ENCODE measurements at regions not wholly inside any gene's neighbourhood (a gene's known extent, or its start where the extent isn't known, plus 50 kb on each side); places are given as distances from the start of the nearest gene placed in this dataset.
A peak's percentile ranks its signal among the peaks of the same experiment; 100 is the strongest.

GRCh38 chr11:88415495-88415894, 78.0 kb upstream of the CTSC start:
- H3K27ac ChIP-seq (ENCODE audit: low read depth) = no peak overlapping the region
- no peak overlapping the region for H3K4me3 ChIP-seq (ENCODE audit: low read depth, low read length)
- WGBS = 71% methylated on average over 1 of the region's 1 CpG
- DNase-seq (ENCODE audit: extremely low spot score) = no peak
- H3K36me3 ChIP-seq (ENCODE audit: insufficient read depth) = no peaks in the 10 kb centered on the region
- H3K4me1 ChIP-seq (ENCODE audit: insufficient read depth) = peaks cover 2% of the 10 kb centered on the region

- no peak for DNase-seq (ENCODE audit: extremely low spot score)
- no peak overlapping the region for H3K27ac ChIP-seq (ENCODE audit: low read depth)
- no peak overlapping the region for H3K4me3 ChIP-seq (ENCODE audit: low read depth, low read length)
- peaks cover 2% of the 10 kb centered on the region for H3K4me1 ChIP-seq (ENCODE audit: insufficient read depth)
- H3K36me3 ChIP-seq (ENCODE audit: insufficient read depth) = no peaks in the 10 kb centered on the region
- WGBS = 55% methylated on average over 3 of the region's 3 CpGs
Measured at GRCh38 chr11:88414981-88415413, 77.5 kb upstream of the CTSC start.

DNA sequence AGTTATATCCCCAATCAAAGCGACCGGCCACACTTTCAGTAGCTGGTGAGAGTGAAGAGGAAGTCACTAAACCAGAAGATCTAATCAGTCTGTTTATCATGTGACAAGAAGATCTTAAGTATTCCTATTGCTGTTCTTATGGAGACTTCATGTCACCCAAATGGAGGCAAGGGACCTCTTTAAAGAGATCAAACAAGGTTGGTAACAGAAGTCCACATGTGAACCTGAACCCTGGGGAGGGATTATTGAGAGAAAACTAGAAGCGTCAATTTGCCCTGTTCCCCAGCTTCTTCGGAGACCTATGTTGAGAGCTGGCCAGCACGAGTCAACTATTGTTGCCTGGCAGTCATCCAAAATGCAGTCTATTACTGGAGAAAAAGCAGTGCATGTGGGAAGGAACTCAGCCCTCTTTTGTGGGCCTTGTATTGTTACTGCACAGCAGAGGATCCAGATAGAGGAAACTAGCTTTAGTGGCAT, 76.9 kb upstream of the CTSC start:
- DNase-seq (ENCODE audit: extremely low spot score) = peak; percentile 17
- peaks cover 2% of the 10 kb centered on the region for H3K4me1 ChIP-seq (ENCODE audit: insufficient read depth)
- no peak overlapping the region for H3K27ac ChIP-seq (ENCODE audit: low read depth)
- no peak overlapping the region for H3K4me3 ChIP-seq (ENCODE audit: low read depth, low read length)
- 22% methylated on average over 5 of the region's 5 CpGs for WGBS
- H3K36me3 ChIP-seq (ENCODE audit: insufficient read depth) = no peaks in the 10 kb centered on the region

DNA sequence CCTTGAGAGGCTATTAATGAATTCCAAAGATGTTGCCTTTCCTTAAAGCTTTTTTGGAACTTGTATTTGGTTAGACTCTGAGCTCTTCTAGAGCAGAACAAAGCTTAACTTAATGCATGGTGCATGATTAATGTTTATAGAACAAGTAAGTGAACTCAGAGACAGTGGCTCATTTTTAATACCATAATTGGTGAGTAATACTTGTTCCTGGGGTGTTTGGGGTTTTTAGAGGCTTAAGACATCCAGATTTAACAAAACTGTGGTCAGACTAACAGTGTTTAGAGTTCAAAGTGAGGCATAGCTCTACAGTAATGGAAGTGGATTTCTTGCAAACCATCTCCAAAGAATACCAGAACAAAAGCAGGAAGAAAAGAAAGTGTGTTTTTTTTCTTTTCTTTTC, 73.7 kb upstream of the CTSC start:
- Histone ChIP-seq H3K4me1 (ENCODE audit: insufficient read depth) (peaks cover 2% of the 10 kb centered on the region), H3K27ac (ENCODE audit: low read depth) (no peak overlapping the region), H3K4me3 (ENCODE audit: low read depth, low read length) (no peak overlapping the region), H3K36me3 (ENCODE audit: insufficient read depth) (no peaks in the 10 kb centered on the region)
- no peak for DNase-seq (ENCODE audit: extremely low spot score)

- Histone ChIP-seq H3K36me3 (ENCODE audit: insufficient read depth) (no peaks in the 10 kb centered on the region), H3K4me3 (ENCODE audit: low read depth, low read length) (no peak overlapping the region), H3K27ac (ENCODE audit: low read depth) (no peak overlapping the region), H3K4me1 (ENCODE audit: insufficient read depth) (peaks cover 2% of the 10 kb centered on the region)
- no peak for DNase-seq (ENCODE audit: extremely low spot score)
- 90% methylated on average over 3 of the region's 3 CpGs for WGBS
Measured at GRCh38 chr11:88410656-88411055, 73.1 kb upstream of the CTSC start.

DNA sequence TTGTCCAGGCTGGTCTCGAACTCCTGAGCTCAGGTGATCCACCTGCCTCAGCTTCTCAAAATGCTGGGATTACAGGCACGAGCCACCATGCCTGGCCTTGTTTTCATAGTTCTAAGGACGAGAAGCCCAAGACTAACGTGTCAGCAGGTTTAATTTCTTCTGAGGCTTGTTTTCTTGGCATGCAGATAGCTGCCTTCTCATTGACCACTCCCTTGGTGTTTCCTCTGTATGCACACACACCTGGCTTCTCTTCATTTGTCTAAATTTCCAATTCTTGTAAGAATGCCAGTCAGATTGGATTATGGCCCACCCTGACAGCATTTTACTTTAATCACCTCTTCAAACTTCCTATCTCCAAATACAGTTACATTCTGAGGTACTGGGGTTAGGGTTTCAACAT, 72.5 kb upstream of the CTSC start:
- Histone ChIP-seq H3K27ac (ENCODE audit: low read depth) (no peak overlapping the region), H3K4me1 (ENCODE audit: insufficient read depth) (peaks cover 2% of the 10 kb centered on the region), H3K36me3 (ENCODE audit: insufficient read depth) (no peaks in the 10 kb centered on the region), H3K4me3 (ENCODE audit: low read depth, low read length) (no peak overlapping the region)
- DNase-seq (ENCODE audit: extremely low spot score) = no peak
- 90% methylated on average over 4 of the region's 4 CpGs for WGBS

DNA sequence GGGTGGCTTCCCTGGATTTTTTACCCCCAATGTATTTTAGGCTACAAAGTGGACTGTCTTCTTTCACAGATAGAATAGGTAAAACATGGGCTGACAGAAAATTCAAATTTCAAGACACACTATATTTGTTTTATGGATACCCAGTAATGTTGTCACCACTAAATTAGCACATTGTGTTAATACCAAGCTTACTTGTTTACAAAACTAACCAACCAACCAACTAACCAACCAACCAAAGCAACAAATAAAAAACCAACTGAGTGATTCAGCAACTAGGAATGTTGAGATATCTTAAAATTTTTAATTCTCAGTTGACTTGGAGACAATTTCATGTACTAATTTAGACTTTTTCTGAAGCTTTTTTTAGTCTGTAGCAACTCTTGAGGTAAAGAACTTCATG, 69.3 kb upstream of the CTSC start:
- H3K4me3 ChIP-seq (ENCODE audit: low read depth, low read length) = no peak overlapping the region
- peaks cover 2% of the 10 kb centered on the region for H3K4me1 ChIP-seq (ENCODE audit: insufficient read depth)
- H3K27ac ChIP-seq (ENCODE audit: low read depth) = no peak overlapping the region
- DNase-seq (ENCODE audit: extremely low spot score) = no peak
- H3K36me3 ChIP-seq (ENCODE audit: insufficient read depth) = no peaks in the 10 kb centered on the region

DNA sequence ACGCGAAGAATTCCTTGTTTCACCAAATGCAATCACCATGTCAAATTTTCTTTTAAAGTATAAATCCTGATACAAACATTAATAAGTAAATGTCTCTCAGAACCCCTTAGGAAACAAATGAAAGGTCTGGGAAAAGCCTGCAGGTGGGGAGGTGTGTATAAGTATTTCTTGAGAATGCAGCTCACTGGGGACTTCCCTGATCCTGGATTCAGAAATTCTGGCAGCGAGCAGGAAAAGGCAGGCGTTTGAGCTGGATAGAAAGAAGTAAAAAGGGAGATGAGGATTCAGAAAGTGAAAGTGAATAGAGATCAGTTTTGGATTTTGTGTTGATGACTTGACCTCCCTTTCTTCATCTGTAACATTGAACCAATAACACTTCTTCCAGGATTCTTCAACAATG, 68.3 kb upstream of the CTSC start:
- H3K36me3 ChIP-seq (ENCODE audit: insufficient read depth) = no peaks in the 10 kb centered on the region
- peaks cover 2% of the 10 kb centered on the region for H3K4me1 ChIP-seq (ENCODE audit: insufficient read depth)
- H3K4me3 ChIP-seq (ENCODE audit: low read depth, low read length) = no peak overlapping the region
- no peak for DNase-seq (ENCODE audit: extremely low spot score)
- WGBS = 82% methylated on average over 4 of the region's 4 CpGs
- H3K27ac ChIP-seq (ENCODE audit: low read depth) = no peak overlapping the region

GRCh38 chr11:88404932-88405710, 67.6 kb upstream of the CTSC start:
- Histone ChIP-seq H3K27ac (ENCODE audit: low read depth) (no peak overlapping the region), H3K4me1 (ENCODE audit: insufficient read depth) (peaks cover 2% of the 10 kb centered on the region), H3K4me3 (ENCODE audit: low read depth, low read length) (no peak overlapping the region), H3K36me3 (ENCODE audit: insufficient read depth) (no peaks in the 10 kb centered on the region)
- 88% methylated on average over 1 of the region's 1 CpG for WGBS
- DNase-seq (ENCODE audit: extremely low spot score) = no peak

DNA sequence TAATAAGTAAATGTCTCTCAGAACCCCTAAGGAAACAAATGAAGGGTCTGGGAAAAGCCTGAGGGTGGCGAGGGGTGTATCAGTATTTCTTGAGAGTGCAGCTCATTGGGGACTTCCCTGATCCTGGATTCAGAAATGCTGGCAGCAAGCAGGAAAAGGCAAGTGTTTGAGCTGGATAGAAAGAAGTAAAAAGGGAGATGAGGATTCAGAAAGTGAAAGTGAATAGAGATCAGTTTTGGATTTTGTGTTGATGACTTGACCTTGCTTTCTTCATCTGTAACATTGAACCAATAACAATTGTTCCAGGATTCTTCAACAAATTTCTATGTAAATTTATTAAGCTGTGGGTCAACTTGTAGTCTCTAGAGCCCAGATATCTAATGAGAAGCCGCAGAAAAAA, 66.9 kb upstream of the CTSC start:
- no peak for DNase-seq (ENCODE audit: extremely low spot score)
- peaks cover 2% of the 10 kb centered on the region for H3K4me1 ChIP-seq (ENCODE audit: insufficient read depth)
- H3K4me3 ChIP-seq (ENCODE audit: low read depth, low read length) = no peak overlapping the region
- 95% methylated on average over 2 of the region's 2 CpGs for WGBS
- H3K36me3 ChIP-seq (ENCODE audit: insufficient read depth) = no peaks in the 10 kb centered on the region
- no peak overlapping the region for H3K27ac ChIP-seq (ENCODE audit: low read depth)

DNA sequence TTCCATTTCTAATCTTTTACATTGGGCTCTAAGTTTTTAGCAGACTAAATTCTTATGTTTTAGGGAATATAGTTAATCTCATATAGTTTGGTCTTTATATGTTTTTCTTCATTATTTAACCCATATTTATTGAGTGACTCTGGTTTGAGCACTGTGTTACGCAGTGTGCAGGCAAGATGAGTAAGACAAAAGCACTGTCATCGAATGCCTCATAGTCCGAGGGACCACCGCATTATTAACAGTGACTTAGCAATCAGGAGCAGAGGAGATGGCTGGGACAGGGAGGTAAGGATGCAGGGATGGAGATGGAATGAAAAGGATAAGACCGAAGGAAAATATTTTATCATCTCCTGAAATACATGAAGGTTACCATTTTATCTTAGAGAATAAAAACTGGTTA, 65.2 kb upstream of the CTSC start:
- 81% methylated on average over 5 of the region's 5 CpGs for WGBS
- H3K4me1 ChIP-seq (ENCODE audit: insufficient read depth) = peaks cover 2% of the 10 kb centered on the region
- no peak overlapping the region for H3K27ac ChIP-seq (ENCODE audit: low read depth)
- H3K4me3 ChIP-seq (ENCODE audit: low read depth, low read length) = no peak overlapping the region
- DNase-seq (ENCODE audit: extremely low spot score) = no peak
- H3K36me3 ChIP-seq (ENCODE audit: insufficient read depth) = no peaks in the 10 kb centered on the region

DNA sequence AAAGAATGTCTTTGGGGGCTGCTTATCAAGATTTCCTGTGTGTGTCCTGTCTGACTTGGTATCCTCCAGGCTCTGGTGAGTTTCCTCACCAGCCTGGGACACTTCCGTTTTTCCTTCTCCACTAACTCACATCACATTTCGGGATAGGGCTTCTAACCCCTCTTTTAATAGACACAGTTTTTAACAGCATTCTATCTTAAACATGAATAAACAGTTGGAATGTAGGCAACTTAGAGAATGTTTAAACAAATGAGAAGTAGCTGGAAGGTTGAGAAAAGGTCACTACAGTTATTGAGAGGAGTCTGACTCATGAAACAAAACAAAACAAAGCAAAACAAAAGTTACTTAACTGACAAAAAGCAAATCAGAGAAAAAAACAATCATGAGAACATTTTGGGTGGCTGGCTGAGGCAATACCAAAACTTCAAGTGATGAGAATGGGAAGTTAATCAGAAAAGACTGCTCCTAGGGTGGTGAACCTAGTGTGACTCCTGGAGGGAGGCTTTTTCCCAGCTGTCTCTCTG, 64.7 kb upstream of the CTSC start:
- no peak overlapping the region for H3K4me3 ChIP-seq (ENCODE audit: low read depth, low read length)
- WGBS = 5% methylated on average over 2 of the region's 2 CpGs

GRCh38 chr11:88398791-88399570, 61.4 kb upstream of the CTSC start:
- no peak for DNase-seq (ENCODE audit: extremely low spot score)
- Histone ChIP-seq H3K27ac (ENCODE audit: low read depth) (no peak overlapping the region), H3K36me3 (ENCODE audit: insufficient read depth) (no peaks in the 10 kb centered on the region), H3K4me1 (ENCODE audit: insufficient read depth) (peaks cover 2% of the 10 kb centered on the region), H3K4me3 (ENCODE audit: low read depth, low read length) (no peak overlapping the region)
- WGBS = 58% methylated on average over 3 of the region's 3 CpGs

More for the DNA sequence above, 64.7 kb upstream of the CTSC start:
- peaks cover 2% of the 10 kb centered on the region for H3K4me1 ChIP-seq (ENCODE audit: insufficient read depth)
- H3K36me3 ChIP-seq (ENCODE audit: insufficient read depth) = no peaks in the 10 kb centered on the region
- no peak overlapping the region for H3K27ac ChIP-seq (ENCODE audit: low read depth)
- DNase-seq (ENCODE audit: extremely low spot score) = no peak

DNA sequence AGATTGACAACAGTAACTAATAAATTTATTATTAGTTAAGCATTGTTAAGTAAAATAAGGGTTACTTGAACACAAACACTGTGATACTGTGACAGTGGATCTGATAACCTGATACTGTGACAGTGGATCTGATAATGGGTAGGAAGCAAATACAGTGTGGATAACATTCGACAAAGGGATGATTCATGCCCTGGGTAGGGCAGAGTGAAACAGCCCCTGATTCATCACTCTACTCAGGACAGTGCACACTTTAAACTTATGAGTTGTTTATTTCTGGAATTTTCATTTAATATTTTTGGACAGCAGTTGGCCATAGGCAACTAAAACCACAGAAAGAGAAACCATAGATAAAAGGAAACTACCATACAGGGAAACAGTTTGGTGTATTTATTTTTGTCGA, 60.8 kb upstream of the CTSC start:
- no peak for DNase-seq (ENCODE audit: extremely low spot score)
- no peak overlapping the region for H3K4me3 ChIP-seq (ENCODE audit: low read depth, low read length)
- H3K27ac ChIP-seq (ENCODE audit: low read depth) = no peak overlapping the region
- 34% methylated on average over 2 of the region's 2 CpGs for WGBS
- H3K4me1 ChIP-seq (ENCODE audit: insufficient read depth) = peaks cover 2% of the 10 kb centered on the region
- no peaks in the 10 kb centered on the region for H3K36me3 ChIP-seq (ENCODE audit: insufficient read depth)
